ENCODE measurements at regions not wholly inside any gene's neighbourhood (a gene's known extent, or its start where the extent isn't known, plus 50 kb on each side); places are given as distances from the start of the nearest gene placed in this dataset.
"Not testable (repeated sequence)": the region's sequence is repeated elsewhere in the genome, so short reads cannot be mapped to it uniquely, and the experiment has no call there.

GRCh38 chr11:67779189-67779875 is 104.9 kb upstream of the ALDH3B2 start:
- H3K9me3 ChIP-seq (ENCODE audit: control insufficient read depth in 1 of 2, low read length in 2 of 2); H3K36me3 ChIP-seq (ENCODE audit: control insufficient read depth in 1 of 2, insufficient read depth in 2 of 2, low read length in 2 of 2); H3K27ac ChIP-seq (ENCODE audit: low read depth, low read length); H3K4me3 ChIP-seq (ENCODE audit: low read depth in 1 of 2, low read length in 2 of 2); H3K27me3 ChIP-seq (ENCODE audit: control insufficient read depth in 1 of 2, insufficient read depth in 2 of 2, low read length in 2 of 2); H3K4me1 ChIP-seq (ENCODE audit: control insufficient read depth in 1 of 2, insufficient read depth in 2 of 2, low read length in 2 of 2); H3K9ac ChIP-seq (ENCODE audit: low read depth in 1 of 2, low read length in 2 of 2): not testable (repeated sequence)

GRCh38 chr11:67776852-67777520 is 102.6 kb upstream of the ALDH3B2 start:
- no peak overlapping the region for H3K4me3 ChIP-seq (ENCODE audit: low read depth in 1 of 2, low read length in 2 of 2)
- H3K4me1 ChIP-seq (ENCODE audit: control insufficient read depth in 1 of 2, insufficient read depth in 2 of 2, low read length in 2 of 2) = no peaks in the 10 kb centered on the region
- H3K27ac ChIP-seq (ENCODE audit: low read depth, low read length) = no peak overlapping the region

DNA sequence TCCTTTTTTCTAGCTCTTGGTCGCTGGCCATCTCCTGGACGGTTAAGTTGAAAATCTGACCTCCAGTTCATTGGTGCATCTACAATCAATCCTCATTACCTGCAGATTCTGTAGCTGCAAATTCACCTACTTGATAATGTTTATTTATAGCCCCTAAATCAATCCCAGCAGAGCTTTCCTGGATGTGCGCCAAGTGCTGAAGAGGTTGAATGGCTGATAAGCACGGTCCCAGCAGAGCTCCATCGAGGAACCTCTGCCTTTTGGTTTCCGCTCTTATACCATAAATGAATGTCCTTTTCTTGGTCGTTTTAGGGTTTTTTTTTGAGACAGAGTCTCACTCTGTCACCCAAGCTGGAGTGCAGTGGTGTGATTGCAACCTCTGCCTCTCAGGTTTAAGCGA is 99.8 kb upstream of the ALDH3B2 start:
- H3K4me3 ChIP-seq (ENCODE audit: low read depth in 1 of 2, low read length in 2 of 2); H3K27me3 ChIP-seq (ENCODE audit: control insufficient read depth in 1 of 2, insufficient read depth in 2 of 2, low read length in 2 of 2); H3K9ac ChIP-seq (ENCODE audit: low read depth in 1 of 2, low read length in 2 of 2); H3K36me3 ChIP-seq (ENCODE audit: control insufficient read depth in 1 of 2, insufficient read depth in 2 of 2, low read length in 2 of 2); H3K27ac ChIP-seq (ENCODE audit: low read depth, low read length); H3K4me1 ChIP-seq (ENCODE audit: control insufficient read depth in 1 of 2, insufficient read depth in 2 of 2, low read length in 2 of 2); H3K9me3 ChIP-seq (ENCODE audit: control insufficient read depth in 1 of 2, low read length in 2 of 2): not testable (repeated sequence)

More at GRCh38 chr11:67776852-67777520, 102.6 kb upstream of the ALDH3B2 start:
- H3K9me3 ChIP-seq (ENCODE audit: control insufficient read depth in 1 of 2, low read length in 2 of 2) = no peaks in the 10 kb centered on the region
- H3K36me3 ChIP-seq (ENCODE audit: control insufficient read depth in 1 of 2, insufficient read depth in 2 of 2, low read length in 2 of 2) = no peaks in the 10 kb centered on the region
- H3K27me3 ChIP-seq (ENCODE audit: control insufficient read depth in 1 of 2, insufficient read depth in 2 of 2, low read length in 2 of 2) = no peaks in the 10 kb centered on the region
- H3K9ac ChIP-seq (ENCODE audit: low read depth in 1 of 2, low read length in 2 of 2) = no peak overlapping the region

DNA sequence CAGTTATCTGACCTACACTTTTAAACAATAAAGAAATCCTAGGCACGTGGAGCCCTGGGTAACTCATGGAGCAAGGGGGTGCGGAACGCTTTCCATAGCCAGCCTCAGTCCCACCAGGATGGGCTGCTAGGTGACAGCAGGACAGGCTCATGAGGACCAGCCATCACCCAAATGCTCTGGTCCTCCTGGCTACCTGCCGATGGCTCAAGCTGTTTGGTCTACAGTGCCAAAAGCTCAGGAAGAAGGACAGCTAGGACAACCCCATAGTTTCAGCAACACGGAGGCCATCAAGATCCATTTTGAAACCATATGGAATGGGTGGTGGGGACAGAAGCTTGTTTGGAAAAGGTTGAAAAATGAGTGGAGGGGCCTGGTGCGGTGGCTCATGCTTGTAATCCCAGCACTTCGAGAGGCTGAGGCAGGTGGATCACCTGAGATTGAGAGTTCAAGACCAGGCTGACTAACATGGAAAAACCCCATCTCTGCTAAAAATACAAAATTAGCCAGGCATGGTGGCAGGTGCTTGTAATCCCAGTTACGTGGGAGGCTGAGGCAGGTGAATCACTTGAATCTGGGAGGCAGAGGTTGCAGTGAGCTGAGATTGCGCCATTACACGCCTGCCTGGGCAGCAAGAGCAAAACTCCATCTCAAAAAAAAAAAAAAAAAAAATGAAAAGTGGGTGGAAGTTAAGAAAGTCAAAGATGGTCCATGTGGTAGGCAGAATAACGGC is 93.7 kb upstream of the ALDH3B2 start:
- H3K27me3 ChIP-seq (ENCODE audit: control insufficient read depth in 1 of 2, insufficient read depth in 2 of 2, low read length in 2 of 2); H3K27ac ChIP-seq (ENCODE audit: low read depth, low read length); H3K4me1 ChIP-seq (ENCODE audit: control insufficient read depth in 1 of 2, insufficient read depth in 2 of 2, low read length in 2 of 2); H3K4me3 ChIP-seq (ENCODE audit: low read depth in 1 of 2, low read length in 2 of 2); H3K9ac ChIP-seq (ENCODE audit: low read depth in 1 of 2, low read length in 2 of 2); H3K36me3 ChIP-seq (ENCODE audit: control insufficient read depth in 1 of 2, insufficient read depth in 2 of 2, low read length in 2 of 2); H3K9me3 ChIP-seq (ENCODE audit: control insufficient read depth in 1 of 2, low read length in 2 of 2): not testable (repeated sequence)

- H3K4me1 ChIP-seq (ENCODE audit: control insufficient read depth in 1 of 2, insufficient read depth in 2 of 2, low read length in 2 of 2); H3K27me3 ChIP-seq (ENCODE audit: control insufficient read depth in 1 of 2, insufficient read depth in 2 of 2, low read length in 2 of 2); H3K27ac ChIP-seq (ENCODE audit: low read depth, low read length); H3K36me3 ChIP-seq (ENCODE audit: control insufficient read depth in 1 of 2, insufficient read depth in 2 of 2, low read length in 2 of 2); H3K9ac ChIP-seq (ENCODE audit: low read depth in 1 of 2, low read length in 2 of 2); H3K9me3 ChIP-seq (ENCODE audit: control insufficient read depth in 1 of 2, low read length in 2 of 2); H3K4me3 ChIP-seq (ENCODE audit: low read depth in 1 of 2, low read length in 2 of 2): not testable (repeated sequence)
Measured at GRCh38 chr11:67761211-67761610, 86.8 kb upstream of the ALDH3B2 start.

- H3K27me3 ChIP-seq (ENCODE audit: control insufficient read depth in 1 of 2, insufficient read depth in 2 of 2, low read length in 2 of 2); H3K36me3 ChIP-seq (ENCODE audit: control insufficient read depth in 1 of 2, insufficient read depth in 2 of 2, low read length in 2 of 2); H3K27ac ChIP-seq (ENCODE audit: low read depth, low read length); H3K4me3 ChIP-seq (ENCODE audit: low read depth in 1 of 2, low read length in 2 of 2); H3K4me1 ChIP-seq (ENCODE audit: control insufficient read depth in 1 of 2, insufficient read depth in 2 of 2, low read length in 2 of 2); H3K9ac ChIP-seq (ENCODE audit: low read depth in 1 of 2, low read length in 2 of 2); H3K9me3 ChIP-seq (ENCODE audit: control insufficient read depth in 1 of 2, low read length in 2 of 2): not testable (repeated sequence)
Measured at GRCh38 chr11:67759321-67759720, 84.9 kb upstream of the ALDH3B2 start.

DNA sequence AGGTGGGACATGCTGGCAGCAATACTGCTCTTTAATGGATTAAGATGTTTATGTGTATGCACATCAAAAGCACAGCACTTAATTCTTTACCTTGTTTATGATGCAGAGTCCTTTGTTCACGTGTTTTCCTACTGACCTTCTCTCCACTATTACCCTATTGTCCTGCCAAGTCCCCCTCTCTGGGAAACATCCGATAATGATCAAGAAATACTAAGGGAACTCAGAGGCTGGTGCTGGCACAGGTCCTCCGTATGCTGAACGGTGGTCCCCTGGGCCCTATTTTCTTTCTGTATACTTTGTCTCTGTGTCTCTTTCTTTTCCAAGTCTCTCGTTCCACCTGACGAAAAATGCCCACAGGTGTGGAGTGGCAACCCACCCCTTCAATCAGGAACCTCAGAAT is 84.0 kb upstream of the ALDH3B2 start:
- not testable (repeated sequence) for H3K27me3 ChIP-seq (ENCODE audit: control insufficient read depth in 1 of 2, insufficient read depth in 2 of 2, low read length in 2 of 2); H3K9ac ChIP-seq (ENCODE audit: low read depth in 1 of 2, low read length in 2 of 2); H3K4me3 ChIP-seq (ENCODE audit: low read depth in 1 of 2, low read length in 2 of 2); H3K36me3 ChIP-seq (ENCODE audit: control insufficient read depth in 1 of 2, insufficient read depth in 2 of 2, low read length in 2 of 2); H3K4me1 ChIP-seq (ENCODE audit: control insufficient read depth in 1 of 2, insufficient read depth in 2 of 2, low read length in 2 of 2); H3K9me3 ChIP-seq (ENCODE audit: control insufficient read depth in 1 of 2, low read length in 2 of 2); H3K27ac ChIP-seq (ENCODE audit: low read depth, low read length)

DNA sequence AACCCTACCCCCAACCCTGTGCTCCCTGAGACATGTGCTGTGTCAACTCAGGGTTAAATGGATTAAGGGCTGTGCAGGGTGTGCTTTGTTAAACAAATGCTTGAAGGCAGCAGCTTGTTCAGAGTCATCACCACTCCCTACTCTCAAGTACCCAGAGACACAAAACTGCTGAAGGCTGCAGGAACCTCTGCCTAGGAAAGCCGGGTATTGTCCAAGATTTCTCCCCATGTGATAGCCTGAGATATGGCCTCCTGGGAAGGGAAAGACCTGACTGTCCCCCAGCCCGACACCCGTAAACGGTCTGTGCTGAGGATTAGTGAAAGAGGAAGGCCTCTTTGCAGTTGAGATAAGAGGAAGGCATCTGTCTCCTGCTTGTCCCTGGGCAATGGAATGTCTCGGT is 83.6 kb upstream of the ALDH3B2 start:
- not testable (repeated sequence) for H3K4me1 ChIP-seq (ENCODE audit: control insufficient read depth in 1 of 2, insufficient read depth in 2 of 2, low read length in 2 of 2); H3K27ac ChIP-seq (ENCODE audit: low read depth, low read length); H3K36me3 ChIP-seq (ENCODE audit: control insufficient read depth in 1 of 2, insufficient read depth in 2 of 2, low read length in 2 of 2); H3K9ac ChIP-seq (ENCODE audit: low read depth in 1 of 2, low read length in 2 of 2); H3K9me3 ChIP-seq (ENCODE audit: control insufficient read depth in 1 of 2, low read length in 2 of 2); H3K4me3 ChIP-seq (ENCODE audit: low read depth in 1 of 2, low read length in 2 of 2); H3K27me3 ChIP-seq (ENCODE audit: control insufficient read depth in 1 of 2, insufficient read depth in 2 of 2, low read length in 2 of 2)

DNA sequence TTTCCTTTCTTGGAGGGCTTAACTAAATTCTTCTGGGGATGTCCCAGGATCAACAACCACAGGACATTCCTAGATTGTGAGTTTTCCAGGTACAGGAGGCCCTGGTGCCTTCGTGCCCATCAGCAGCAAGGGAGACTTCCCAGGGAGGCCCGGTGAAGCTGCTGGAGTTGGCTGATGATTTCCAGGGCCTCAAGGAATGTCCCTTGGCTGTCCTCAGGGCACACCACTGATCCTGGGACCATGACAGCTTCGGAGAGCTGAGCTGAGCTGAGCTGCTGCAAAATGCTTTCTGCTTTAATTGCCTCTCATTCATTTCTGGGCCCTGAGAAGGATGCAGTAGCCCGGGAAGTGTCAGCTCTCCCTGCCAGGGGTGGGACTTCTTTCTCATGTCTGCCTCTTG is 79.4 kb upstream of the ALDH3B2 start:
- not testable (repeated sequence) for H3K27ac ChIP-seq (ENCODE audit: low read depth, low read length); H3K36me3 ChIP-seq (ENCODE audit: control insufficient read depth in 1 of 2, insufficient read depth in 2 of 2, low read length in 2 of 2); H3K27me3 ChIP-seq (ENCODE audit: control insufficient read depth in 1 of 2, insufficient read depth in 2 of 2, low read length in 2 of 2); H3K4me3 ChIP-seq (ENCODE audit: low read depth in 1 of 2, low read length in 2 of 2); H3K4me1 ChIP-seq (ENCODE audit: control insufficient read depth in 1 of 2, insufficient read depth in 2 of 2, low read length in 2 of 2); H3K9me3 ChIP-seq (ENCODE audit: control insufficient read depth in 1 of 2, low read length in 2 of 2); H3K9ac ChIP-seq (ENCODE audit: low read depth in 1 of 2, low read length in 2 of 2)

GRCh38 chr11:67745181-67745726 is 70.8 kb upstream of the ALDH3B2 start:
- Histone ChIP-seq H3K36me3 (ENCODE audit: control insufficient read depth in 1 of 2, insufficient read depth in 2 of 2, low read length in 2 of 2) (no peaks in the 10 kb centered on the region), H3K9me3 (ENCODE audit: control insufficient read depth in 1 of 2, low read length in 2 of 2) (no peaks in the 10 kb centered on the region), H3K4me3 (ENCODE audit: low read depth in 1 of 2, low read length in 2 of 2) (no peak overlapping the region), H3K27me3 (ENCODE audit: control insufficient read depth in 1 of 2, insufficient read depth in 2 of 2, low read length in 2 of 2) (no peaks in the 10 kb centered on the region), H3K9ac (ENCODE audit: low read depth in 1 of 2, low read length in 2 of 2) (no peak overlapping the region), H3K4me1 (ENCODE audit: control insufficient read depth in 1 of 2, insufficient read depth in 2 of 2, low read length in 2 of 2) (no peaks in the 10 kb centered on the region), H3K27ac (ENCODE audit: low read depth, low read length) (no peak overlapping the region)

Measured in duodenal mucosa (tissue), 2 donors.